WTC11 (cell line): ENCODE measurements at regions not wholly inside any gene's neighbourhood (a gene's known extent, or its start where the extent isn't known, plus 50 kb on each side); places are given as distances from the start of the nearest gene placed in this dataset.

Source experiments
- ATAC-seq: fragments of 200-7000 bp; cut with Tn5 transposase; 2 replicates; pipeline ENCODE4 v1.10.0; 2021; ENCODE audit warnings: mild to moderate bottlenecking, moderate library complexity
- CTCF ChIA-PET: fragments of 300-600 bp; sonication (Branson Sonifier 250); formaldehyde crosslinking; loops from one replicate; lab custom pipeline; 2021; ENCODE audit warnings: antibody characterized with exemption; lab: Charles Lee
- POLR2A ChIA-PET: fragments of 350-600 bp; sonication (Branson Sonifier 250); formaldehyde crosslinking; loops from one replicate; lab custom pipeline; 2021; ENCODE audit warnings: antibody characterized with exemption; lab: Charles Lee
- DNase-seq: peaks from one replicate; pipeline ENCODE4 v3.0.0; 2021; ENCODE audit warnings: low spot score
- H3K27ac Mint-ChIP-seq: 2 replicates; pipeline ENCODE4 v1.8.0; 2021; ENCODE audit warnings: mixed read lengths
- H3K27me3 Mint-ChIP-seq: 2 replicates; pipeline ENCODE4 v1.8.0; 2021; ENCODE audit warnings: low read depth, mild to moderate bottlenecking, moderate library complexity, mixed read lengths
- H3K36me3 Mint-ChIP-seq: 2 replicates; pipeline ENCODE4 v1.8.0; 2021; ENCODE audit warnings: mixed read lengths
- H3K4me1 Mint-ChIP-seq: 2 replicates; pipeline ENCODE4 v1.8.0; 2022; ENCODE audit warnings: mixed read lengths
- H3K4me3 Mint-ChIP-seq: 2 replicates; pipeline ENCODE4 v1.8.0; 2021; ENCODE audit warnings: mild to moderate bottlenecking, moderate library complexity, mixed read lengths
- H3K9me3 Mint-ChIP-seq: 2 replicates; pipeline ENCODE4 v1.8.0; 2021; ENCODE audit warnings: mixed read lengths
- ARID4B ChIP-seq: sonication (generic); formaldehyde crosslinking; IDR thresholded peaks from 2 replicates; pipeline ENCODE4 v1.8.0; 2023; ENCODE audit warnings: missing genetic modification reagents, mild to moderate bottlenecking, borderline replicate concordance
- ATF3 ChIP-seq: sonication (generic); formaldehyde crosslinking; conservative IDR thresholded peaks from 2 replicates; pipeline ENCODE4 v1.8.1; 2022; ENCODE audit warnings: mild to moderate bottlenecking, missing genetic modification reagents
- CBFB ChIP-seq: sonication (generic); formaldehyde crosslinking; IDR thresholded peaks from 2 replicates; pipeline ENCODE4 v1.8.1; 2022; ENCODE audit warnings: mild to moderate bottlenecking, low read depth, missing genetic modification reagents
- E2F4 ChIP-seq: sonication (generic); formaldehyde crosslinking; IDR thresholded peaks from 2 replicates; pipeline ENCODE4 v1.8.1; 2022; ENCODE audit warnings: low read depth, mild to moderate bottlenecking, moderate library complexity, missing genetic modification reagents, borderline replicate concordance
- E2F5 ChIP-seq: sonication (generic); formaldehyde crosslinking; IDR thresholded peaks from 2 replicates; pipeline ENCODE4 v1.8.1; 2022; ENCODE audit warnings: mild to moderate bottlenecking, moderate library complexity, missing genetic modification reagents
- ELF4 ChIP-seq: sonication (generic); formaldehyde crosslinking; IDR thresholded peaks from 2 replicates; pipeline ENCODE4 v1.8.1; 2022; ENCODE audit warnings: low read depth, mild to moderate bottlenecking, moderate library complexity, missing genetic modification reagents
- JAZF1 ChIP-seq: fragments of 250-450 bp; sonication (Bioruptor Pico); IDR thresholded peaks from 2 replicates; pipeline ENCODE4 v1.9.0; 2021; ENCODE audit warnings: moderate library complexity, mild to moderate bottlenecking, inconsistent platforms
- MAX ChIP-seq: sonication (generic); formaldehyde crosslinking; IDR thresholded peaks from 2 replicates; pipeline ENCODE4 v1.8.0; 2022; ENCODE audit warnings: mild to moderate bottlenecking, missing genetic modification reagents
- MXD4 ChIP-seq: fragments of 250-450 bp; sonication (Bioruptor Pico); IDR thresholded peaks from 2 replicates; pipeline ENCODE4 v1.8.0; 2021; ENCODE audit warnings: mild to moderate bottlenecking, moderate library complexity, borderline replicate concordance
- PRRX2 ChIP-seq: fragments of 250-450 bp; sonication (Bioruptor Pico); IDR thresholded peaks from 2 replicates; pipeline ENCODE4 v1.8.0; 2021; ENCODE audit warnings: mild to moderate bottlenecking
- SMAD4 ChIP-seq: sonication (generic); formaldehyde crosslinking; IDR thresholded peaks from 2 replicates; pipeline ENCODE4 v1.8.0; 2022; ENCODE audit warnings: mild to moderate bottlenecking, missing genetic modification reagents
- TEAD1 ChIP-seq: sonication (generic); formaldehyde crosslinking; IDR thresholded peaks from 2 replicates; pipeline ENCODE4 v1.8.0; 2022; ENCODE audit warnings: mild to moderate bottlenecking, missing genetic modification reagents
- TEAD4 ChIP-seq: sonication (generic); formaldehyde crosslinking; IDR thresholded peaks from 2 replicates; pipeline ENCODE4 v1.8.0; 2022; ENCODE audit warnings: mild to moderate bottlenecking, missing genetic modification reagents
- USF2 ChIP-seq: sonication (generic); formaldehyde crosslinking; IDR thresholded peaks from 2 replicates; pipeline ENCODE4 v1.8.1; 2023; ENCODE audit warnings: mild to moderate bottlenecking, missing genetic modification reagents, moderate library complexity
- ZNF263 ChIP-seq: sonication (generic); formaldehyde crosslinking; IDR thresholded peaks from 2 replicates; pipeline ENCODE4 v1.8.1; 2022; ENCODE audit warnings: low read depth, mild to moderate bottlenecking, moderate library complexity, missing genetic modification reagents
- ZNF281 ChIP-seq: sonication (generic); formaldehyde crosslinking; IDR thresholded peaks from 2 replicates; pipeline ENCODE4 v1.8.0; 2023; ENCODE audit warnings: mild to moderate bottlenecking, missing genetic modification reagents
- ZNF396 ChIP-seq: fragments of 250-450 bp; sonication (Bioruptor Pico); IDR thresholded peaks from 2 replicates; pipeline ENCODE4 v1.8.0; 2021; ENCODE audit warnings: mild to moderate bottlenecking, moderate library complexity, borderline replicate concordance
- ZNF423 ChIP-seq: fragments of 250-450 bp; sonication (Bioruptor Pico); IDR thresholded peaks from 2 replicates; pipeline ENCODE4 v2.1.2; 2022; ENCODE audit warnings: mild to moderate bottlenecking, moderate library complexity

GRCh38 chr11:11758603-11759196 is 83.1 kb upstream of the USP47 start (continued):
- TF ChIP-seq ARID4B (CRISPR knock-in tag) (no peak), ZNF263 (CRISPR knock-in tag) (no peak), TEAD1 (CRISPR knock-in tag) (no peak), ZNF423 (no peak), TEAD4 (CRISPR knock-in tag) (no peak), PRRX2 (CRISPR knock-in tag) (no peak), SMAD4 (CRISPR knock-in tag) (no peak), CBFB (CRISPR knock-in tag) (no peak), USF2 (CRISPR knock-in tag) (no peak), MXD4 (CRISPR knock-in tag) (no peak)

GRCh38 chr11:11757909-11758308 is 83.9 kb upstream of the USP47 start:
- Mint-ChIP-seq H3K27ac (no peak overlapping the region), H3K4me3 (no peak overlapping the region), H3K4me1 (peaks cover 19% of the 10 kb centered on the region), H3K9me3 (no peaks in the 10 kb centered on the region; the same call in 1 of the 2 replicates), H3K36me3 (no peaks in the 10 kb centered on the region), H3K27me3 (peaks cover 2% of the 10 kb centered on the region; the same call in 1 of the 2 replicates)
- ChIA-PET POLR2A (no interaction called here), CTCF (interaction anchor here (0.8 kb wide), 1 partner anchor 41 kb away, joined by 3 read pairs; no protein-coding TSS in a partner anchor)
- ATAC-seq (no peak), DNase-seq (no peak)
- TF ChIP-seq ELF4 (CRISPR knock-in tag) (no peak), JAZF1 (CRISPR knock-in tag) (no peak), CBFB (CRISPR knock-in tag) (no peak), ZNF281 (CRISPR knock-in tag) (no peak), ATF3 (CRISPR knock-in tag) (no peak), MAX (CRISPR knock-in tag) (no peak), ZNF396 (CRISPR knock-in tag) (no peak), E2F4 (CRISPR knock-in tag) (no peak), E2F5 (CRISPR knock-in tag) (no peak)
